Activated T-cell treated with anti-CD3 and anti-CD28 coated beads, Interleukin-2, amount 50 U/mL, for 24 hours (primary cell): ENCODE measurements at regions not wholly inside any gene's neighbourhood (a gene's known extent, or its start where the extent isn't known, plus 50 kb on each side); places are given as distances from the start of the nearest gene placed in this dataset.

ENCODE experiments used
- DNase-seq: peaks from one replicate; pipeline ENCODE4 v3.0.0-alpha.2; 2020
- H3K27ac Mint-ChIP-seq: 2 replicates; pipeline ENCODE4 v1.8.0; 2020; ENCODE audit warnings: mild to moderate bottlenecking, mixed read lengths
- H3K27me3 Mint-ChIP-seq: 2 replicates; pipeline ENCODE4 v1.8.0; 2020; ENCODE audit warnings: mixed read lengths
- H3K36me3 Mint-ChIP-seq: 2 replicates; pipeline ENCODE4 v1.8.0; 2020; ENCODE audit warnings: low read depth, mixed read lengths
- H3K4me1 Mint-ChIP-seq: 2 replicates; pipeline ENCODE4 v1.8.0; 2020; ENCODE audit warnings: low read depth, mixed read lengths
- H3K4me3 Mint-ChIP-seq: 2 replicates; pipeline ENCODE4 v1.8.0; 2020; ENCODE audit warnings: mild to moderate bottlenecking, moderate library complexity, mixed read lengths
- H3K9me3 Mint-ChIP-seq: 2 replicates; pipeline ENCODE4 v1.8.0; 2020; ENCODE audit warnings: mixed read lengths

DNA sequence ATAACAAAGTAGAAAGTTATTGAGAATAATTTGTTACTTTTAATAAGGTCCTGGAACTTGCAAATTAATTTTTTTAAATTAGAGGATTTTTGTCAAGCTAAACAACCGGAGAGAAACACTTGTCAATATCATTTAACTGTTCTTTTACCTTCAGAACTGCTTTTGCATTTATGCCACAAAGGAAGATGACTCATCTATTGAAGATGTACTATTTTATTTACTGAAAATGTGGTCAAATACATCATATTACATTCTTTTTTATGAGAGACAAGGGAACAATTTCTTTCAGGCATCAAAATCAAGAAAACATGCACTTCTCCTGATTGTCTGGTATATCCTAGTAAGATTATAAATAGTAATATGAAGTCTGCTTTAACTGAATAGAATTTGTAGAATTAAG lies 558.2 kb upstream of the PRMT6 start:
- Mint-ChIP-seq H3K9me3 (peaks cover 7% of the 10 kb centered on the region), H3K27me3 (no peaks in the 10 kb centered on the region), H3K4me3 (no peak overlapping the region), H3K36me3 (no peaks in the 10 kb centered on the region), H3K4me1 (no peaks in the 10 kb centered on the region), H3K27ac (no peak overlapping the region)
- no peak for DNase-seq

DNA sequence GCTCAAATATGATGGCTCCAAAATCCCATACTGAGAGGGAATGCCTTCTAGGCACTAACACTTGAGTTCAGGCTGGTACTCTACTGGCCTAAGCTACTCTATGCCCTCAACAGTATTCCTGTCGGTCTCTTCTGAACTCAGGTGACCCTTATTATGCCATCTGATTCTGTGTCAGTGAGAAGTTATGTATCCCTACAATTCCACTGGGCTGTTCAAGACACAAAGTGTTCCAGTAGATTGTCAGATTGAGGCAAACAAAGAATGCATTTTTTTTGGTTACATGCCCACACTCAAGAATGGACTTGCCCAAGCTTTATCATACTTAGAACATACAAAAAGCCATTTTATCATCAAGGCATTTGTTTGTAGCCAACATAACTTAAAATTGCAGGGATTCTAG lies 553.8 kb upstream of the PRMT6 start:
- no peak overlapping the region for H3K4me3 Mint-ChIP-seq
- no peaks in the 10 kb centered on the region for H3K27me3 Mint-ChIP-seq
- DNase-seq: no peak
- H3K36me3 Mint-ChIP-seq: no peaks in the 10 kb centered on the region
- no peak overlapping the region for H3K27ac Mint-ChIP-seq
- H3K9me3 Mint-ChIP-seq: peaks cover 9% of the 10 kb centered on the region
- no peaks in the 10 kb centered on the region for H3K4me1 Mint-ChIP-seq

DNA sequence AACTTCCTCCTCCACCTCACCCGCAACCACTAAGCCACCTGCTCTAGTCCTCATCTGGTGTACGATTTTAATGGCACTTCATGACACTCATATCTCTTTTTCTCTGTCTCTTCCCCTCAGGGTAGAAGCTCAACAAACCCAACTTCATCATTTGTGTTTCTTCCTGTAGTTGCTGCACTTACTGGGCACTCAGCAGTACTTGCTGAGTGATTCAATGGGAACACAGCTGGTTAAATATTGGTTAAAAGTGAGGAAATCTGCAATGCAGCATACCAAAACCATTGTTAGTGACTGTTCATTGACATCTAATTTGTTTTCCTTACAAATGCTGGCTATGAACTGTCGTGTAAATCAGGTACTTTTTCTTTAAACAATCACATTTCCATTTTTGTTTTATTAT lies 541.1 kb upstream of the PRMT6 start:
- H3K4me3 Mint-ChIP-seq: no peak overlapping the region
- no peak overlapping the region for H3K27ac Mint-ChIP-seq
- H3K27me3 Mint-ChIP-seq: no peaks in the 10 kb centered on the region
- peaks cover 10% of the 10 kb centered on the region for H3K9me3 Mint-ChIP-seq
- DNase-seq: no peak
- H3K4me1 Mint-ChIP-seq: no peaks in the 10 kb centered on the region
- H3K36me3 Mint-ChIP-seq: no peaks in the 10 kb centered on the region

DNA sequence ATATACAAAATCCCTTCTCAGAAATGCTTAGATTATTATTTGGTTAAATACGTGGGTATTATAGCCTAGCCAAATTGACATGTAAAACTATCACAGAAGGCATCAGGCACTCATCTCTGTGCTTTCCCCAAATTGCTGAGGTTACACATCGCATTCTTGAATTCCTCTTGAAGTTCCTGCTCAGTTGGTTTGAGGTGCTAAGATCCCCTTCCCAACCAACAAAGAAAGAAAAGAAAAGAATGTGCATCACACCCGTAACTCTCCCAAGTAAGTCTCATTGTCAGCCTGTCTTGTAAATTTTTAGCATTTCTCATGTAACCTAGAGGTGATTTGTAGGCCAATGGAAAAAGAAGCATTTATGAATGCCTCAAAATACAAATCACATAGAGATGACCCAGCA lies 539.2 kb upstream of the PRMT6 start:
- Mint-ChIP-seq H3K36me3 (no peaks in the 10 kb centered on the region), H3K4me3 (no peak overlapping the region), H3K27ac (no peak overlapping the region), H3K27me3 (no peaks in the 10 kb centered on the region), H3K9me3 (peaks cover 6% of the 10 kb centered on the region), H3K4me1 (no peaks in the 10 kb centered on the region)
- DNase-seq: no peak

DNA sequence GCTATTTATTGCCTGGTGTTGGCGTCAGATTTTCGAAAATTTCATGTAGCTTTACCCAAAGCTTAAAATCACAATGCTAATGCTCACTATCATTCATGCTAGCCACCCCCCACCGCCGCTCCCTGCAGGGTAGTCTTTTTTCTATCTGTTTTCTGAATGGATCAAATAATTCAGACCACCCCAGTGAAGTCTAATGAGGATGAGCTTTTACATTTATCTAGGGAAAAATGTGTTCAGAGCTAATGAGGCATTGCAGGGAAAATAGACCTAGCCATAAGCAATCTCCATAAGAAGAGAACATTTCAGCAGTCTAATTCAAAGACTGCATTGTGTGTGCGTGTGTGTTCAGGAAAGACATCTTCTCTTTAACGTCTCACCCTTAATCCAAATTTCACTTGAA lies 533.0 kb upstream of the PRMT6 start:
- H3K4me3 Mint-ChIP-seq: no peak overlapping the region
- peaks cover 9% of the 10 kb centered on the region for H3K9me3 Mint-ChIP-seq
- no peaks in the 10 kb centered on the region for H3K4me1 Mint-ChIP-seq
- no peaks in the 10 kb centered on the region for H3K36me3 Mint-ChIP-seq
- H3K27ac Mint-ChIP-seq: no peak overlapping the region
- H3K27me3 Mint-ChIP-seq: no peaks in the 10 kb centered on the region
- DNase-seq: no peak

DNA sequence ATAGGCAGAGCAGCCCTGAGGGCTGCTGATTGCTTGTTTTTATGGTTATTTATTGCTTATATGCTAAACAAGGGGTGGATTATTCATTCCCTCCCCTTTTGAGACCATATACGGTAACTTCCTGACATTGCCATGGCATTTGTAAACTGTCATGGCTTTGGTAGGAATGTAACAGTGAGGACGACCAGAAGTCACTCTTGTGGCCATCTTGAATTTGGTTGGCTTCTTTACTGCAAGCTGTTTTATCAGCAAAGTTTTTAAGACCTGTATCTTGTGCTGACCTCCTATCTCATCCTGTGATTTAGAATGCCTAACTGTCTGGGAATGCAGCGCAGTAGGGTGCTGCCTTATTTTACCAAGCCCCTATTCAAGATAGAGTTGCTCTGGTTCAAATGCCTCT lies 531.8 kb upstream of the PRMT6 start:
- Mint-ChIP-seq H3K27me3 (no peaks in the 10 kb centered on the region), H3K36me3 (no peaks in the 10 kb centered on the region), H3K4me1 (no peaks in the 10 kb centered on the region), H3K9me3 (peaks cover 11% of the 10 kb centered on the region), H3K27ac (no peak overlapping the region), H3K4me3 (no peak overlapping the region)
- DNase-seq: no peak

DNA sequence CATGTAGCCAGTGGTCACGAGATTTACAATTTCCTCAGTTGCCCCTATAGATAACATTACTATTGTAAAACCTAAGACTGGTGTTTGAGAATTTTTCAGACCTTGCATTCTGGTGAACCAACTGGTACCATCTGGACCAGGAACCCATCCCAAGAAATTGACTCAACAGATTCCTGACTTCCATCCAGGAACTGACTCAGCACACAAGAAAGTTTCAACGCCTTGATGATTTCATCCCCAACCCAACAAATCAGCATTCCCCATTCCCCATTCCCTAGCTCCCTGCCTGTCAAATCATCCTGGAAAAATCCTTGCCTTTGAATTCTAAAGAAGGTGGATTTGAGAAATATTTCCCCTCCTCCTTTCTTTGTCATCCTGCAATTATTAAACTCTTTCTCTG lies 529.8 kb upstream of the PRMT6 start:
- Mint-ChIP-seq H3K4me3 (no peak overlapping the region), H3K27ac (no peak overlapping the region), H3K9me3 (peaks cover 13% of the 10 kb centered on the region), H3K27me3 (no peaks in the 10 kb centered on the region), H3K36me3 (no peaks in the 10 kb centered on the region), H3K4me1 (no peaks in the 10 kb centered on the region)
- DNase-seq: no peak

DNA sequence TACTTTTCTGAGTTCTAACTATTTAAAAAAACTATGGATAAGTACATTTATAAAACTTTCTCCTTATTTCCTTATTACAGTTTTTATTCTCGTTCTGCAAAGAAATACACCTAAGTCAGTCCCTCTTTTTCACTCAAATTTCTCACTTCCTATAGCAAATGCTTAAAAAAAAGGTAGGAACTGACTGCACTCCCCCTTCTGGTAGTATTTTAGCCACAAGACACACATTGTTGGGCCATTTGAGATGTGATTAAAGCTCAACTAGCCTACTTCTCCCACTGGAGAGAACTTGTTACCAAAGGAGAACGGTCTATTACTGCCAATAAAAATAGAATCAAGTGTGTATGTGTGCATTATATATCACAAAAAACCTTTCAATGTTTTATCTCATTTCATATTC lies 521.9 kb upstream of the PRMT6 start:
- H3K4me1 Mint-ChIP-seq: no peaks in the 10 kb centered on the region
- H3K27ac Mint-ChIP-seq: no peak overlapping the region
- peaks cover 9% of the 10 kb centered on the region for H3K9me3 Mint-ChIP-seq
- no peak overlapping the region for H3K4me3 Mint-ChIP-seq
- H3K36me3 Mint-ChIP-seq: no peaks in the 10 kb centered on the region
- no peaks in the 10 kb centered on the region for H3K27me3 Mint-ChIP-seq
- no peak for DNase-seq

DNA sequence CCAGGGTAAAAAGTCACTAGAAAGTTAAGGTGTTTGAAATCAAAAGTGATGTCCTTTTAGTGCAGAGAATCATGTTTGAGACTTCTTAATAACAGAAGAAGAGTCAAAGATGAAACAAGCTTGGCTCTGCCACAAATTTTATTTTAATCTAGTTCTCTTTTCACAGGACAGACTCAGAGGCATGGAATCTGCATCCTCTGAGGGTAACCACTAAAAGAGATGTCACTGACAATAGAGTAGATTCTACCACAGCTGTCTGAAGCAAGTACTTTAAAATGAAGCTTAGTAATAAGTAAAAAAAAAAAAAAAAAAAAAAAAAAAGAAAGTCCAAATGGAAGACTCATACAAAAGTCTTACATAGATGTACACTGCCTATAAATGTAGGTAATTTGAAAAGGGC lies 519.7 kb upstream of the PRMT6 start:
- no peak overlapping the region for H3K4me3 Mint-ChIP-seq

DNA sequence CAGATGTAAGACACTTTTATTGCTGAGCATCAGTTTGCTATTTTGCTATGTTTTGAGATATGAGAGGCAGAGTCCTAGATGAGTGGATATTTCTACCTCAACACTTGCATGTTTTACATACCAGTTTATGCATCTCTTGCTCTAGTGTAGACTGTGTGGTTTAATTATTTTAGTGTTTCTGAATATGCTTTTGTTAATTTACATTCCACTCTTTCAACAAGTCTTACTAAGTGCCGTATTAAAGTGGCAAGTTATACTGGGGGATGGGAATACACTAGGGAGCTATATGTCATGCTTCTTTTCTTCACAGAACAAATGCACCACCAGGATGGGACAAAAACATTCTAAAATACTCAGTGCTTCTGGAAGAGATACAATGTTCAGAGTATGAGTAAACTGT lies 507.7 kb upstream of the PRMT6 start:
- no peak overlapping the region for H3K4me3 Mint-ChIP-seq
- H3K36me3 Mint-ChIP-seq: no peaks in the 10 kb centered on the region
- H3K27me3 Mint-ChIP-seq: no peaks in the 10 kb centered on the region
- no peak for DNase-seq
- peaks cover 13% of the 10 kb centered on the region for H3K9me3 Mint-ChIP-seq
- no peak overlapping the region for H3K27ac Mint-ChIP-seq
- H3K4me1 Mint-ChIP-seq: no peaks in the 10 kb centered on the region

More for the DNA sequence above, 519.7 kb upstream of the PRMT6 start:
- no peak for DNase-seq
- Mint-ChIP-seq H3K36me3 (no peaks in the 10 kb centered on the region), H3K9me3 (peaks cover 9% of the 10 kb centered on the region), H3K4me1 (no peaks in the 10 kb centered on the region), H3K27me3 (no peaks in the 10 kb centered on the region), H3K27ac (no peak overlapping the region)

DNA sequence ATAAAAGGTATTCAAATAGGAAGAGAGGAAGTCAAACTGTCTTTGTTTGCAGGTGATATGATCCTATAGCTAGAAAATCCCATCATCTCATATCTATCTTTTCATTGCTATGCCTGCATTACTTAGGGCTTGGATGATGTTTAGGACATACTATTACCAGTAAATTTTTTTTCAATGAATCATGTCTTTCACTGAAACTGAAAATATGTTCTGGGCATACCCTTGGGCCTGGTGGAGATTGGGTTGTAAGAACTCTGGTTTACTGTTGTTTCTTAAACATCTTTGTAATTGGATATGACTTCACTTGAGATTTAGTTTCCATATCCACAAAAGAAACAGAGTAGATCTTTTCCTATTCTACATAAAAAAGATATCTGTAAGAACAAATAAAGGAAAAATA lies 502.2 kb upstream of the PRMT6 start:
- Mint-ChIP-seq H3K27ac (no peak overlapping the region), H3K9me3 (peaks cover 23% of the 10 kb centered on the region)

DNA sequence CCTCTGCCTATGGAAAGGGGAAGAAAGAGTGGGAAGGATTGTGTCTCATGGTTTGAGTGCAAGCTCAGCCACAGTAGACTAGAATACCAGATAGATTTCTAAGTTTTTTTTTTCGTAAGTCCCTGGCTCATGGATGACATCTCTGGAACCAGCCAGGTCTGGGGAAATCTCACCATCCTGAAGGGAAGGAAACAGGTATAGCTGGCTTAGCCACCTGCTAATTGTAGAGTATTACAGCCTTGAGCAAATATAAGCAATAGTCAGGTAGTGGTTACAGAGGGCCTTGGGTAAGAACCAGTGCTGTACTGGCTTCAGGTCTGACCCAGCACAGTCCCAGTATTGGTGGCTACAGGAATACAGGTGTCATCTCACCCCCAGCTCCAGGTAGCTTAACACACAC lies 500.9 kb upstream of the PRMT6 start:
- H3K27ac Mint-ChIP-seq: no peak overlapping the region
- no peaks in the 10 kb centered on the region for H3K4me1 Mint-ChIP-seq
- no peak overlapping the region for H3K4me3 Mint-ChIP-seq
- H3K36me3 Mint-ChIP-seq: no peaks in the 10 kb centered on the region
- no peak for DNase-seq
- H3K9me3 Mint-ChIP-seq: peaks cover 32% of the 10 kb centered on the region
- no peaks in the 10 kb centered on the region for H3K27me3 Mint-ChIP-seq

More for the DNA sequence above, 502.2 kb upstream of the PRMT6 start:
- Mint-ChIP-seq H3K27me3 (no peaks in the 10 kb centered on the region), H3K4me1 (no peaks in the 10 kb centered on the region), H3K36me3 (no peaks in the 10 kb centered on the region), H3K4me3 (no peak overlapping the region)
- DNase-seq: no peak

DNA sequence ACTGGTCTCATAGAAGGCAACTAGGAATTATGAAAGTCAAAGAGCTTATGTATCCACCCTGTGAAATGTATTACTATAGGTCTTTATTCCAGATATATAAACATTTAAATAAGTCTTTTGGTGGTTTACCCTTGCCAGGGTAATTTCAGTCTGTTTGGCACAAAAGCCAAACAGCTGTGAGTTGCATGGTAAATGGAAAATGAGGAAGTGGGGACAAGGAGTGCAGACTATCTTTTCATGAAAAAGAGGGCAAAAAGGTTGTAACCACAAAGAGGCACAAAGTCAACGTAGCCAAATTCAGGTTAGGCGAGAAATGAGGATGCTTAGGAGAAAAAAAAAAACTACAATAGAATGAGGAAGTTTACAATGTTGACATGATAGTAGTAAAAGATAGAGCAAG lies 492.3 kb upstream of the PRMT6 start:
- no peak overlapping the region for H3K27ac Mint-ChIP-seq
- H3K4me1 Mint-ChIP-seq: no peaks in the 10 kb centered on the region
- H3K36me3 Mint-ChIP-seq: no peaks in the 10 kb centered on the region
- H3K4me3 Mint-ChIP-seq: no peak overlapping the region
- H3K9me3 Mint-ChIP-seq: peaks cover 22% of the 10 kb centered on the region
- no peaks in the 10 kb centered on the region for H3K27me3 Mint-ChIP-seq
- no peak for DNase-seq

DNA sequence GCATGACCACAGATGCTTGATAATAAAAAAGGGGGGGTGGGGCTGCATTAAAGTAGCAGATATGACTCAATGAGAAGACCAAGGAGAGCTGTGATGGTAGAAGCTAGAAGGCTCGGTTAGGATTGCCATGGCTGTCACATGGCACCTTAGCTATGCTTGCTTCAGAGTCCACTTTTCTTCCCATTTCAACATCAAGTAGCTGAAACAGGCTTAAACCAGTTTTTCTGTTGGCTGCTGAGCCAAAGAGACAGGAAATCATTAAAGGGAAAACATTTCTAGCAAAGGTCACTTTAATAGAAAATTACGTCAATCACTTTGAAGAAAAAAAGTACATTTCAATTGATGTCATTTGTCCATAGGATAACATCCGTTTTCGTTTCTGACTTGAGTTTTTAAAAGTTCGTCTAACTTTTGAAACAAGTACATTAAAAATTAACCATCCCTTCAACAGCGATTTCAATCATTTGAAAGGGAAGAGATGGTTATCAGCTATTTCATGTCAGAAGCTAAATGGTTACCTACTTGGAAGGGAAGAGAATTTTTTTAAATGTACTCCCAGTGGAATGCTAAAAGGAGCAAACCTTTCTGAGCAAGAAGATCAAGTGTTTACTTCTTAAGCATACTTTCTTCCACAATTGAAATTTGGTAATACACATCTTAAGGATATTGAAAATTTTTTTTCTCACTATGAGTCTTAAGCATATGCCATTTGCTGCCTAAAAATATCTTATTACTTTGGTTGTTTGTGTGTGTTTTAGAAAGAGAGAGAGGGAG lies 488.1 kb upstream of the PRMT6 start:
- H3K27ac Mint-ChIP-seq: no peak overlapping the region
- H3K4me1 Mint-ChIP-seq: no peaks in the 10 kb centered on the region
- H3K4me3 Mint-ChIP-seq: no peak overlapping the region
- H3K27me3 Mint-ChIP-seq: no peaks in the 10 kb centered on the region
- peaks cover 14% of the 10 kb centered on the region for H3K9me3 Mint-ChIP-seq
- no peak for DNase-seq
- H3K36me3 Mint-ChIP-seq: no peaks in the 10 kb centered on the region

DNA sequence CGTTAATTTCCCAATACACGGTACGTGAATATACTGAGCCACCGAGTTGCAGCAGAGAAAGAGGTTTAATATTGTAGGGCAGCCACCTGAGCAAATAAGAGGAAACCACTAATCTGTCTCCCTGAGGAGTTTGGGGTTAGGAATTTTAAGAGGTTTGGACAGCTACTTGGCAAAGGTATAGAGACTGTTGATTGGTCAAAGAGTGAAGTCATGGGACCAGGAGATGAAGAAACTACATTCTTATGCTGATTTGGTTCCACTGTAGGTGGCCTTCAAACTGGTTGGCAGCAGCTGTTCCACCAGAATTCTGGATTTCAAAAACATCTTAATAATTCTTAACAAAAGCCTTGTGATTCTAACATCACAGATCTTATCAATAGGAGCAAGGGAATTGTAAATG lies 485.4 kb upstream of the PRMT6 start:
- Mint-ChIP-seq H3K9me3 (peaks cover 10% of the 10 kb centered on the region), H3K4me3 (no peak overlapping the region), H3K27ac (no peak overlapping the region), H3K27me3 (no peaks in the 10 kb centered on the region), H3K4me1 (no peaks in the 10 kb centered on the region), H3K36me3 (no peaks in the 10 kb centered on the region)
- DNase-seq: no peak

DNA sequence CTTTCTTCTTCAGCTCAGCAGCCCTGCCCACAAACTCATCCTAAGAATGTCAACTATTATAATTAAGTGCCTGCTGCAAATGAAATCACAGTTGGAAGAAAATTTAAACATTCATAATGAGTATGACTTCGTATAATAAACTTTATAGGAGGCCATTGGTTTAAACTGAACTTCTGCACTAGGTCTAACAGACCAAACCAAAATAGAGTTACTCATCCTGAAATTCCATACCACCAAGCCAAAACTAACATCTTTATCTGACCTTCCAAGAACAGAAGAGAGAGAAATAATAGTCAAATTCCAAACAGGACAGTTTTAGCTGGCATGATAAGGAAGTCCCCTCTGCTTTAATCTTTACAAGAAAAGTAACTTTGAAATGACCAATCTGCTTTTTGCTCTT lies 472.4 kb upstream of the PRMT6 start:
- DNase-seq: no peak
- no peaks in the 10 kb centered on the region for H3K27me3 Mint-ChIP-seq

More for the DNA sequence above, 472.4 kb upstream of the PRMT6 start:
- peaks cover 6% of the 10 kb centered on the region for H3K9me3 Mint-ChIP-seq
- no peak overlapping the region for H3K27ac Mint-ChIP-seq
- no peaks in the 10 kb centered on the region for H3K36me3 Mint-ChIP-seq
- no peaks in the 10 kb centered on the region for H3K4me1 Mint-ChIP-seq
- H3K4me3 Mint-ChIP-seq: no peak overlapping the region
